Loucy (cell line): ENCODE measurements at regions not wholly inside any gene's neighbourhood (a gene's known extent, or its start where the extent isn't known, plus 50 kb on each side); places are given as distances from the start of the nearest gene placed in this dataset.

Source experiments
- EZH2phosphoT487 ChIP-seq: fragments of 200-600 bp; IDR thresholded peaks from 2 replicates; pipeline ENCODE4 v1.6.1; 2018; ENCODE audit warnings: antibody characterized with exemption, mild to moderate bottlenecking, moderate library complexity, borderline replicate concordance
- TF ChIP-seq, protein P1 (sequence below): fragments of 200-600 bp; sonication (generic); conservative IDR thresholded peaks from 2 replicates; pipeline ENCODE4 v1.5.1; 2014; ENCODE audit warnings: mild to moderate bottlenecking, antibody characterized with exemption, low read length

GRCh38 chr4:13059019-13059418 is 425.1 kb downstream of the RAB28 start:
- TF ChIP-seq, protein P1, sequence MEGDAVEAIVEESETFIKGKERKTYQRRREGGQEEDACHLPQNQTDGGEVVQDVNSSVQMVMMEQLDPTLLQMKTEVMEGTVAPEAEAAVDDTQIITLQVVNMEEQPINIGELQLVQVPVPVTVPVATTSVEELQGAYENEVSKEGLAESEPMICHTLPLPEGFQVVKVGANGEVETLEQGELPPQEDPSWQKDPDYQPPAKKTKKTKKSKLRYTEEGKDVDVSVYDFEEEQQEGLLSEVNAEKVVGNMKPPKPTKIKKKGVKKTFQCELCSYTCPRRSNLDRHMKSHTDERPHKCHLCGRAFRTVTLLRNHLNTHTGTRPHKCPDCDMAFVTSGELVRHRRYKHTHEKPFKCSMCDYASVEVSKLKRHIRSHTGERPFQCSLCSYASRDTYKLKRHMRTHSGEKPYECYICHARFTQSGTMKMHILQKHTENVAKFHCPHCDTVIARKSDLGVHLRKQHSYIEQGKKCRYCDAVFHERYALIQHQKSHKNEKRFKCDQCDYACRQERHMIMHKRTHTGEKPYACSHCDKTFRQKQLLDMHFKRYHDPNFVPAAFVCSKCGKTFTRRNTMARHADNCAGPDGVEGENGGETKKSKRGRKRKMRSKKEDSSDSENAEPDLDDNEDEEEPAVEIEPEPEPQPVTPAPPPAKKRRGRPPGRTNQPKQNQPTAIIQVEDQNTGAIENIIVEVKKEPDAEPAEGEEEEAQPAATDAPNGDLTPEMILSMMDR, result no peak
- no peak for TF ChIP-seq EZH2phosphoT487
